ENCODE measurements at regions not wholly inside any gene's neighbourhood (a gene's known extent, or its start where the extent isn't known, plus 50 kb on each side); places are given as distances from the start of the nearest gene placed in this dataset.
A peak's percentile ranks its signal among the peaks of the same experiment; 100 is the strongest.

DNA sequence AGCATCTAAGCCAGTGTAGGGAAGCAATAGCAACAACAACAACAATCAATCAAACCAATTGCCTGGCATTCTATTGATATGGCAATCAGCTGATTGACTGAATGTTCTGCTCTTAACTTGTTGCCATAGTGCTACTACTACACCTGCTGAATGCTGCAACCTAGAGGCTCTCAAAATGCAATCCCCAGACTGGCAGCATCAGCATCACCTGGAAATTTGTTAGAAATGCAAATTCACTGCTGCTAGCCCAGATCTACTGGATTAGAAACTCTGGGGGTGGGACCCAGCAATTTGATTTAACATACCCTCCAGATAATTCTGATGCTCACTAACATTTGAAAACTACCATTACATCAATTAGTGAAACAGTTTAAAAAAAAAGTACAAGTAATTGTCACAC is 363.6 kb downstream of the SNAPC1 start:
- CTCF ChIA-PET: interaction anchor here (1.3 to 4.2 kb wide), 8 partner anchors 10 to 250 kb away, joined by 3 to 48 read pairs (median 4); no protein-coding TSS in a partner anchor
- peaks cover 8 to 46% (median 18%) of the 10 kb centered on the region in 5 experiments for H3K27me3 ChIP-seq (replicated peaks in 2 of 5; ENCODE audit: control insufficient read depth in 4 of 5, insufficient read depth in 5 of 5, low read length in 4 of 5)
- POLR2A ChIA-PET: no interaction called here
- no peak overlapping the region for H3K4me3 ChIP-seq (ENCODE audit: control insufficient read depth in 1 of 7, extremely low read depth in 1 of 7, insufficient read depth in 4 of 7, low read depth in 2 of 7, low read length in 6 of 7)
- no peaks in the 10 kb centered on the region for H3K4me1 ChIP-seq (ENCODE audit: control extremely low read depth in 1 of 4, control insufficient read depth in 4 of 4, insufficient read depth in 4 of 4, low read length in 3 of 4)
- DNase-seq: no peak
- no peaks in the 10 kb centered on the region for H3K9me3 ChIP-seq (ENCODE audit: control extremely low read depth in 1 of 5, control insufficient read depth in 4 of 5, insufficient read depth in 2 of 5, low read depth in 1 of 5, low read length in 4 of 5)
- no peaks in the 10 kb centered on the region for H3K36me3 ChIP-seq (ENCODE audit: control insufficient read depth in 4 of 4, insufficient read depth in 4 of 4, low read length in 3 of 4)
- no peak overlapping the region for H3K27ac ChIP-seq (ENCODE audit: insufficient read depth in 1 of 2, low read depth in 1 of 2, low read length in 2 of 2, poor library complexity in 1 of 2, severe bottlenecking in 2 of 2)

DNA sequence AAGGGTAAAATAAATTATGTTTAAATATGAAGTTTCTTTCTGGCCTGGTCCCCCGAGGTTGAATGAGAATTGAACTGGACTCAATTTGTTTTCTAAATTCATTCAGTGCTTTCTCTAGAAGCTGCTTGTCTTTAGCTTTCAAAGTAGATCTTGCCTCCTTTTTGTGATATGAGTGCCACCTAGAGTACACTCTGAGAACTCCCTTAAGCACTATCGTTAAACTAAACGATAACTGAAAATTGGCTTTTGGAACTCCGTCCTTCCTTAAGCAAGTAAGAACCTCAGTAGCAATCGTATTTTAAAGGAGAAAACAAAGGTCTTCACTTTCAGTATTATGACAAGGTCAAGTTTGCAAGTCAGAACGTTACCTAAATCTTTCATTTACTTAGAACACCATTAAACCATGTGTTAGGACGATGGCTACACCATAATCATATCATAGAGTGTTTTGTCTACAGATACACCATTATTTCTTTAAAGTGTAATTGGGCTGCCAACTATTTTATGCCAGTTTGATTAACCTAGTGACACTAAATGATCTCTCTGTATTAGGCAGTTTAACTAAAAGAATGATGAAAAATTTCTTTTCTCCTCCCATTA is 364.8 kb downstream of the SNAPC1 start:
- H3K27me3 ChIP-seq (replicated peaks in 2 of 5; ENCODE audit: control insufficient read depth in 4 of 5, insufficient read depth in 5 of 5, low read length in 4 of 5): peaks cover 11 to 45% (median 25%) of the 10 kb centered on the region in 5 experiments
- peak; percentile 54 to 70 (median 61) for DNase-seq
- no peaks in the 10 kb centered on the region for H3K36me3 ChIP-seq (ENCODE audit: control insufficient read depth in 4 of 4, insufficient read depth in 4 of 4, low read length in 3 of 4)
- no peaks in the 10 kb centered on the region for H3K4me1 ChIP-seq (ENCODE audit: control extremely low read depth in 1 of 4, control insufficient read depth in 4 of 4, insufficient read depth in 4 of 4, low read length in 3 of 4)
- POLR2A ChIA-PET: no interaction called here
- no peak overlapping the region for H3K4me3 ChIP-seq (ENCODE audit: control insufficient read depth in 1 of 7, extremely low read depth in 1 of 7, insufficient read depth in 4 of 7, low read depth in 2 of 7, low read length in 6 of 7)
- no peaks in the 10 kb centered on the region for H3K9me3 ChIP-seq (ENCODE audit: control extremely low read depth in 1 of 5, control insufficient read depth in 4 of 5, insufficient read depth in 2 of 5, low read depth in 1 of 5, low read length in 4 of 5)
- CTCF ChIA-PET: interaction anchor here (0.8 to 4.2 kb wide), 18 partner anchors 10 to 858 kb away, joined by 3 to 48 read pairs (median 4); no protein-coding TSS in a partner anchor
- 0% methylated on average over 1 of the region's 7 CpGs for WGBS (ENCODE audit: insufficient coverage)
- no peak overlapping the region for H3K27ac ChIP-seq (ENCODE audit: insufficient read depth in 1 of 2, low read depth in 1 of 2, low read length in 2 of 2, poor library complexity in 1 of 2, severe bottlenecking in 2 of 2)

- ChIA-PET POLR2A (no interaction called here), CTCF (interaction anchor here (0.6 kb wide), 1 partner anchor 9 kb away, joined by 4 read pairs; no protein-coding TSS in a partner anchor)
- Histone ChIP-seq H3K27ac (ENCODE audit: insufficient read depth in 1 of 2, low read depth in 1 of 2, low read length in 2 of 2, poor library complexity in 1 of 2, severe bottlenecking in 2 of 2) (no peak overlapping the region), H3K4me1 (ENCODE audit: control extremely low read depth in 1 of 4, control insufficient read depth in 4 of 4, insufficient read depth in 4 of 4, low read length in 3 of 4) (no peaks in the 10 kb centered on the region), H3K9me3 (ENCODE audit: control extremely low read depth in 1 of 5, control insufficient read depth in 4 of 5, insufficient read depth in 2 of 5, low read depth in 1 of 5, low read length in 4 of 5) (no peaks in the 10 kb centered on the region), H3K36me3 (ENCODE audit: control insufficient read depth in 4 of 4, insufficient read depth in 4 of 4, low read length in 3 of 4) (no peaks in the 10 kb centered on the region), H3K4me3 (ENCODE audit: control insufficient read depth in 1 of 7, extremely low read depth in 1 of 7, insufficient read depth in 4 of 7, low read depth in 2 of 7, low read length in 6 of 7) (no peak overlapping the region), H3K27me3 (replicated peaks in 2 of 5; ENCODE audit: control insufficient read depth in 4 of 5, insufficient read depth in 5 of 5, low read length in 4 of 5) (peaks cover 11 to 46% (median 34%) of the 10 kb centered on the region in 5 experiments)
- DNase-seq: no peak
- no CpG with 5 or more reads among the region's 4 CpGs for WGBS (ENCODE audit: insufficient coverage)
Measured at GRCh38 chr14:62130441-62130840, 368.2 kb downstream of the SNAPC1 start.

DNA sequence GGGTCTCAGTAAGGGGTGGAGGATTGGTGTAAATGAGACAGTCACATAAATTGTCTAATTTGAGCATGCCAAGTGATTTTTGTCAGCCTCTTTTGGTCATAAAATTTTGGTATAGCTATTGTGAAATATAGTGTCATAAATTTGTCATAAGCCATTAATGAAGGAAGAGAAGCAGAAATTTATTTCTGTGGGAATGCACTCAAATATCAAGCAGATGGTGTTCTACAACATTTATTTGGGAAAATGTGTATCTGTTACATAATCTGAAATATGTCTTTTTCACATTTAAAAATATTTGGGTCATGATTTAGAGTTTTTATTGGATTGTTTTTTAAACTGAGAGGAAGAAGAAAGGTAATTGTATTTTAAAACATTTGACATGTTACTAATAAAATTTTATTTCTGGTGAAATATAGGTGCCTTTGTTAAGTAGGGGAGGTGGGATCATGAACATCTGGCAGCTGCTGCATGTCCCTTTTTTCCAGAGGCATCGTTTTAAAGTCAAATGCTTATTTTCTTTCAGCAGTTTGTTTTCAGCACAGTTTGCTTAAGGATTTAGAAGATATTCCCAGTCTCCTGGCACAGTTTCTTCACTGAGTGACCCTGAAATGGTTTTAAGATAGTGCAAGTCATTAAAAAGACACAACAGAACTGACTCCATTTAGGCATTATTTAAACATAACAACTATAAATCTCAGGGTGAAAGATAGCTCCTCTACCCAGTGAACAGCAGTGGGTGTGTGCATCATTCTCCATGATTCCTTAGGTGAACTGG is 371.7 kb downstream of the SNAPC1 start:
- no peaks in the 10 kb centered on the region for H3K4me1 ChIP-seq (ENCODE audit: control extremely low read depth in 1 of 4, control insufficient read depth in 4 of 4, insufficient read depth in 4 of 4, low read length in 3 of 4)
- H3K27ac ChIP-seq (ENCODE audit: insufficient read depth in 1 of 2, low read depth in 1 of 2, low read length in 2 of 2, poor library complexity in 1 of 2, severe bottlenecking in 2 of 2): no peak overlapping the region
- no peaks in the 10 kb centered on the region for H3K36me3 ChIP-seq (ENCODE audit: control insufficient read depth in 4 of 4, insufficient read depth in 4 of 4, low read length in 3 of 4)
- POLR2A ChIA-PET: no interaction called here
- CTCF ChIA-PET: interaction anchor here (1.6 kb wide), 1 partner anchor 12 kb away, joined by 3 read pairs; no protein-coding TSS in a partner anchor
- H3K27me3 ChIP-seq (replicated peaks in 2 of 5; ENCODE audit: control insufficient read depth in 4 of 5, insufficient read depth in 5 of 5, low read length in 4 of 5): peaks cover 8 to 33% (median 23%) of the 10 kb centered on the region in 5 experiments
- no peak overlapping the region for H3K4me3 ChIP-seq (ENCODE audit: control insufficient read depth in 1 of 7, extremely low read depth in 1 of 7, insufficient read depth in 4 of 7, low read depth in 2 of 7, low read length in 6 of 7)
- WGBS (ENCODE audit: insufficient coverage): 75% methylated on average over 1 of the region's 1 CpG
- no peaks in the 10 kb centered on the region for H3K9me3 ChIP-seq (ENCODE audit: control extremely low read depth in 1 of 5, control insufficient read depth in 4 of 5, insufficient read depth in 2 of 5, low read depth in 1 of 5, low read length in 4 of 5)
- no peak for DNase-seq

DNA sequence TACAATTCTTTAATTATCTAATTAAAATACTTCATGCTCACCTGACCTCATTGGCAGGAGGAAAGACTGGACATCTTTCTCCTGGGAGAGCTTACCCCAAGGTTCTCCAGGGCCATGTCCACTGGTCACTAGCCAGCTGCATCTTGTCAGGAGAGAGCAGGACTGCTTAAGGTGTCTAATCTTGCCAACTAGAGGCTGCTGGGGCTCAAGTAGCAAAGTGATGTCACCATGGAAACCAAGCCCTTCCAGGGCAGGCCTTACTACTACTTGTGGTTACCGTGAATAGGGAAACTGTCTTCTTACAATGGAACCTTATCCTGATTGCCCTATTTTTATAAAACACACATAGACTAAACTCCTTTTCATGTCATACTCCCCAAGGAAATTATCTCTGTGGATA is 376.4 kb downstream of the SNAPC1 start:
- Histone ChIP-seq H3K27me3 (replicated peaks in 2 of 5; ENCODE audit: control insufficient read depth in 4 of 5, insufficient read depth in 5 of 5, low read length in 4 of 5) (peaks cover 1 to 19% (median 5%) of the 10 kb centered on the region in 5 experiments), H3K4me1 (ENCODE audit: control extremely low read depth in 1 of 4, control insufficient read depth in 4 of 4, insufficient read depth in 4 of 4, low read length in 3 of 4) (no peaks in the 10 kb centered on the region), H3K27ac (ENCODE audit: insufficient read depth in 1 of 2, low read depth in 1 of 2, low read length in 2 of 2, poor library complexity in 1 of 2, severe bottlenecking in 2 of 2) (no peak overlapping the region), H3K9me3 (ENCODE audit: control extremely low read depth in 1 of 5, control insufficient read depth in 4 of 5, insufficient read depth in 2 of 5, low read depth in 1 of 5, low read length in 4 of 5) (no peaks in the 10 kb centered on the region), H3K36me3 (ENCODE audit: control insufficient read depth in 4 of 4, insufficient read depth in 4 of 4, low read length in 3 of 4) (no peaks in the 10 kb centered on the region), H3K4me3 (ENCODE audit: control insufficient read depth in 1 of 7, extremely low read depth in 1 of 7, insufficient read depth in 4 of 7, low read depth in 2 of 7, low read length in 6 of 7) (no peak overlapping the region)
- ChIA-PET CTCF (interaction anchor here (0.6 kb wide), 1 partner anchor 221 kb away, joined by 3 read pairs; no protein-coding TSS in a partner anchor), POLR2A (no interaction called here)
- no CpG with 5 or more reads among the region's 1 CpG for WGBS (ENCODE audit: insufficient coverage)
- no peak for DNase-seq

DNA sequence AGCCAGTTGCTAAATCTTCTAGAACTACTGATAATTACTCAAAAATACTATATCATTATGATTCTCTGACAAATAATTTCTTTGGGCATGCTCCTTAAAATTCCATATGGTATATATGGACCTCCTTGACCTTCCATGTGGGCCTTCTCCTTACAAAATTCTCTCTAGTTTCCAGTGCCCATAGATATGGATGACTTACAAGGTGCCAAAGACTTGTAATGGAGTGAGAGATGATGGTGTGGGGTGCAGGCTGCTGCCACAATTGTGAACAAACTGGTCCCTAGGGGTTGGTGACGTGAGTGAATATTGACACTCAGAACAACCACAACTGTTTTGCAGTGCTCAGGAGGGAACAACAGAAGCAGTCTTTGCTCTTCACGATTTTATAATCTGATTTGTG is 378.9 kb downstream of the SNAPC1 start:
- CTCF ChIA-PET: no interaction called here

GRCh38 chr14:62143245-62143644 is 381.0 kb downstream of the SNAPC1 start:
- no peak for DNase-seq
- POLR2A ChIA-PET: no interaction called here
- Histone ChIP-seq H3K4me3 (ENCODE audit: control insufficient read depth in 1 of 7, extremely low read depth in 1 of 7, insufficient read depth in 4 of 7, low read depth in 2 of 7, low read length in 6 of 7) (no peak overlapping the region), H3K36me3 (ENCODE audit: control insufficient read depth in 4 of 4, insufficient read depth in 4 of 4, low read length in 3 of 4) (no peaks in the 10 kb centered on the region), H3K9me3 (ENCODE audit: control extremely low read depth in 1 of 5, control insufficient read depth in 4 of 5, insufficient read depth in 2 of 5, low read depth in 1 of 5, low read length in 4 of 5) (peaks cover 0 to 9% (median 0%) of the 10 kb centered on the region in 5 experiments), H3K27ac (ENCODE audit: insufficient read depth in 1 of 2, low read depth in 1 of 2, low read length in 2 of 2, poor library complexity in 1 of 2, severe bottlenecking in 2 of 2) (no peak overlapping the region), H3K27me3 (replicated peaks in 2 of 5; ENCODE audit: control insufficient read depth in 4 of 5, insufficient read depth in 5 of 5, low read length in 4 of 5) (peaks cover 0 to 16% (median 2%) of the 10 kb centered on the region in 5 experiments), H3K4me1 (ENCODE audit: control extremely low read depth in 1 of 4, control insufficient read depth in 4 of 4, insufficient read depth in 4 of 4, low read length in 3 of 4) (no peaks in the 10 kb centered on the region)
- CTCF ChIA-PET: interaction anchor here (1.5 kb wide), 1 partner anchor 17 kb away, joined by 3 read pairs; no protein-coding TSS in a partner anchor
- 100% methylated on average over 1 of the region's 2 CpGs for WGBS (ENCODE audit: insufficient coverage)

More for the DNA sequence above, 378.9 kb downstream of the SNAPC1 start:
- no peaks in the 10 kb centered on the region for H3K4me1 ChIP-seq (ENCODE audit: control extremely low read depth in 1 of 4, control insufficient read depth in 4 of 4, insufficient read depth in 4 of 4, low read length in 3 of 4)
- no peak overlapping the region for H3K4me3 ChIP-seq (ENCODE audit: control insufficient read depth in 1 of 7, extremely low read depth in 1 of 7, insufficient read depth in 4 of 7, low read depth in 2 of 7, low read length in 6 of 7)
- POLR2A ChIA-PET: no interaction called here
- no peaks in the 10 kb centered on the region for H3K9me3 ChIP-seq (ENCODE audit: control extremely low read depth in 1 of 5, control insufficient read depth in 4 of 5, insufficient read depth in 2 of 5, low read depth in 1 of 5, low read length in 4 of 5)
- no peak overlapping the region for H3K27ac ChIP-seq (ENCODE audit: insufficient read depth in 1 of 2, low read depth in 1 of 2, low read length in 2 of 2, poor library complexity in 1 of 2, severe bottlenecking in 2 of 2)
- H3K36me3 ChIP-seq (ENCODE audit: control insufficient read depth in 4 of 4, insufficient read depth in 4 of 4, low read length in 3 of 4): no peaks in the 10 kb centered on the region
- WGBS (ENCODE audit: insufficient coverage): 93% methylated on average over 2 of the region's 2 CpGs
- peaks cover 0 to 16% (median 2%) of the 10 kb centered on the region in 5 experiments for H3K27me3 ChIP-seq (replicated peaks in 2 of 5; ENCODE audit: control insufficient read depth in 4 of 5, insufficient read depth in 5 of 5, low read length in 4 of 5)
- DNase-seq: no peak
